Activated CD8-positive, alpha-beta T cell treated with anti-CD3 and anti-CD28 coated beads, Interleukin-2, amount 10 ng/mL, durations not matched to agents 7 days and 5 days (primary cell): ENCODE measurements at regions not wholly inside any gene's neighbourhood (a gene's known extent, or its start where the extent isn't known, plus 50 kb on each side); places are given as distances from the start of the nearest gene placed in this dataset.

ENCODE experiments used
- ATAC-seq: fragments of 150-1000 bp; cut with Tn5 transposase; one replicate; pipeline ENCODE4 v1.10.0; 2021; ENCODE audit warnings: moderate library complexity
- CTCF ChIA-PET: fragments of 350-600 bp; sonication (Branson Sonifier 250); formaldehyde crosslinking; loops from one replicate; lab custom pipeline; 2021; ENCODE audit warnings: antibody characterized with exemption; lab: Charles Lee
- POLR2A ChIA-PET: fragments of 350-600 bp; sonication (Branson Sonifier 250); formaldehyde crosslinking; loops from one replicate; lab custom pipeline; 2021; ENCODE audit warnings: antibody characterized with exemption; lab: Charles Lee
- DNase-seq: peaks from one replicate; pipeline ENCODE4 v3.0.0-alpha.2; 2020
- H3K27ac Mint-ChIP-seq: one replicate; pipeline ENCODE4 v1.8.0; 2021; ENCODE audit warnings: mild to moderate bottlenecking, mixed read lengths
- H3K27me3 Mint-ChIP-seq: one replicate; pipeline ENCODE4 v1.8.0; 2021; ENCODE audit warnings: low read depth, mixed read lengths
- H3K36me3 Mint-ChIP-seq: one replicate; pipeline ENCODE4 v1.8.0; 2021; ENCODE audit warnings: low read depth, mixed read lengths
- H3K4me1 Mint-ChIP-seq: one replicate; pipeline ENCODE4 v1.8.0; 2021; ENCODE audit warnings: low read depth, mixed read lengths
- H3K4me3 Mint-ChIP-seq: one replicate; pipeline ENCODE4 v1.8.0; 2021; ENCODE audit warnings: mild to moderate bottlenecking, mixed read lengths
- H3K9me3 Mint-ChIP-seq: one replicate; pipeline ENCODE4 v1.8.0; 2022; ENCODE audit warnings: mixed read lengths; ENCODE audit not compliant: insufficient read depth

GRCh38 chr2:136185981-136186776, 68.2 kb upstream of the CXCR4 start:
- ChIA-PET CTCF (no interaction called here), POLR2A (no interaction called here)

GRCh38 chr2:136183097-136183496, 65.1 kb upstream of the CXCR4 start:
- Mint-ChIP-seq H3K4me3 (no peak overlapping the region), H3K27ac (no peak overlapping the region), H3K4me1 (peaks cover 7% of the 10 kb centered on the region), H3K36me3 (peaks cover 3% of the 10 kb centered on the region), H3K9me3 (peaks cover 4% of the 10 kb centered on the region), H3K27me3 (no peaks in the 10 kb centered on the region)
- POLR2A ChIA-PET = no interaction called here
- CTCF ChIA-PET = no interaction called here
- DNase-seq (no peak), ATAC-seq (no peak)

More at GRCh38 chr2:136185981-136186776, 68.2 kb upstream of the CXCR4 start:
- H3K4me3 Mint-ChIP-seq = no peak overlapping the region
- no peaks in the 10 kb centered on the region for H3K4me1 Mint-ChIP-seq
- DNase-seq (no peak), ATAC-seq (no peak)
- H3K9me3 Mint-ChIP-seq = peaks cover 4% of the 10 kb centered on the region
- H3K27me3 Mint-ChIP-seq = no peaks in the 10 kb centered on the region
- no peak overlapping the region for H3K27ac Mint-ChIP-seq
- no peaks in the 10 kb centered on the region for H3K36me3 Mint-ChIP-seq

GRCh38 chr2:136182315-136182714, 64.4 kb upstream of the CXCR4 start:
- Mint-ChIP-seq H3K36me3 (peaks cover 3% of the 10 kb centered on the region), H3K27me3 (no peaks in the 10 kb centered on the region), H3K27ac (no peak overlapping the region), H3K9me3 (peaks cover 4% of the 10 kb centered on the region), H3K4me3 (no peak overlapping the region), H3K4me1 (peaks cover 7% of the 10 kb centered on the region)
- POLR2A ChIA-PET = no interaction called here
- ATAC-seq (no peak), DNase-seq (no peak)
- CTCF ChIA-PET = no interaction called here

GRCh38 chr2:136179602-136179975, 61.6 kb upstream of the CXCR4 start:
- H3K4me3 Mint-ChIP-seq = no peak overlapping the region
- no peak overlapping the region for H3K27ac Mint-ChIP-seq
- ChIA-PET POLR2A (no interaction called here), CTCF (interaction anchor here (1.6 kb wide), 1 partner anchor 28 kb away, joined by 3 read pairs; no protein-coding TSS in a partner anchor)
- peaks cover 3% of the 10 kb centered on the region for H3K36me3 Mint-ChIP-seq
- peaks cover 9% of the 10 kb centered on the region for H3K4me1 Mint-ChIP-seq
- H3K27me3 Mint-ChIP-seq = no peaks in the 10 kb centered on the region
- no peaks in the 10 kb centered on the region for H3K9me3 Mint-ChIP-seq
- DNase-seq (no peak), ATAC-seq (no peak)

GRCh38 chr2:136178941-136179601, 61.1 kb upstream of the CXCR4 start:
- peaks cover 3% of the 10 kb centered on the region for H3K36me3 Mint-ChIP-seq
- CTCF ChIA-PET = interaction anchor here (1.6 kb wide), 1 partner anchor 28 kb away, joined by 3 read pairs; no protein-coding TSS in a partner anchor
- no peak for DNase-seq
- peaks cover 9% of the 10 kb centered on the region for H3K4me1 Mint-ChIP-seq
- no peak overlapping the region for H3K27ac Mint-ChIP-seq
- no peak for ATAC-seq
- H3K9me3 Mint-ChIP-seq = no peaks in the 10 kb centered on the region
- no peak overlapping the region for H3K4me3 Mint-ChIP-seq
- no peaks in the 10 kb centered on the region for H3K27me3 Mint-ChIP-seq
- POLR2A ChIA-PET = no interaction called here

- DNase-seq (no peak), ATAC-seq (no peak)
- Mint-ChIP-seq H3K9me3 (no peaks in the 10 kb centered on the region), H3K4me3 (no peak overlapping the region), H3K27ac (no peak overlapping the region), H3K36me3 (peaks cover 4% of the 10 kb centered on the region), H3K27me3 (peaks cover 5% of the 10 kb centered on the region), H3K4me1 (peaks cover 14% of the 10 kb centered on the region)
- ChIA-PET CTCF (no interaction called here), POLR2A (no interaction called here)
Observed at GRCh38 chr2:136175868-136176267, 57.9 kb upstream of the CXCR4 start.

GRCh38 chr2:136175466-136175865, 57.5 kb upstream of the CXCR4 start:
- CTCF ChIA-PET = no interaction called here
- peaks cover 5% of the 10 kb centered on the region for H3K27me3 Mint-ChIP-seq
- POLR2A ChIA-PET = no interaction called here
- H3K4me1 Mint-ChIP-seq = peaks cover 14% of the 10 kb centered on the region
- no peaks in the 10 kb centered on the region for H3K9me3 Mint-ChIP-seq
- H3K4me3 Mint-ChIP-seq = no peak overlapping the region
- H3K36me3 Mint-ChIP-seq = peaks cover 3% of the 10 kb centered on the region
- ATAC-seq (no peak), DNase-seq (no peak)
- no peak overlapping the region for H3K27ac Mint-ChIP-seq

- Mint-ChIP-seq H3K9me3 (no peaks in the 10 kb centered on the region), H3K27ac (no peak overlapping the region), H3K4me1 (peaks cover 7% of the 10 kb centered on the region), H3K36me3 (peaks cover 3% of the 10 kb centered on the region), H3K27me3 (peaks cover 5% of the 10 kb centered on the region), H3K4me3 (no peak overlapping the region)
- ChIA-PET CTCF (no interaction called here), POLR2A (no interaction called here)
- ATAC-seq = no peak
- DNase-seq = no peak
Observed at GRCh38 chr2:136173126-136173525, 55.2 kb upstream of the CXCR4 start.

- Mint-ChIP-seq H3K4me3 (no peak overlapping the region), H3K27me3 (peaks cover 5% of the 10 kb centered on the region), H3K4me1 (peaks cover 7% of the 10 kb centered on the region), H3K36me3 (peaks cover 3% of the 10 kb centered on the region), H3K9me3 (no peaks in the 10 kb centered on the region), H3K27ac (no peak overlapping the region)
- ATAC-seq (no peak), DNase-seq (no peak)
- ChIA-PET CTCF (no interaction called here), POLR2A (no interaction called here)
Observed at GRCh38 chr2:136171223-136171622, 53.3 kb upstream of the CXCR4 start.

- Mint-ChIP-seq H3K4me3 (no peak overlapping the region), H3K4me1 (peaks cover 4% of the 10 kb centered on the region), H3K27ac (no peak overlapping the region), H3K27me3 (peaks cover 4% of the 10 kb centered on the region), H3K9me3 (no peaks in the 10 kb centered on the region), H3K36me3 (peaks cover 3% of the 10 kb centered on the region)
- no peak for DNase-seq
- no peak for ATAC-seq
- CTCF ChIA-PET = interaction anchor here (1.1 kb wide), 1 partner anchor 29 kb away, joined by 3 read pairs; no protein-coding TSS in a partner anchor
- POLR2A ChIA-PET = no interaction called here
Observed at GRCh38 chr2:136168720-136169119, 50.8 kb upstream of the CXCR4 start.

- Mint-ChIP-seq H3K27ac (no peak overlapping the region), H3K27me3 (no peaks in the 10 kb centered on the region), H3K36me3 (peaks cover 3% of the 10 kb centered on the region), H3K9me3 (no peaks in the 10 kb centered on the region), H3K4me3 (no peak overlapping the region), H3K4me1 (peaks cover 6% of the 10 kb centered on the region)
- ChIA-PET CTCF (interaction anchor here (1.1 kb wide), 1 partner anchor 29 kb away, joined by 3 read pairs; no protein-coding TSS in a partner anchor), POLR2A (no interaction called here)
- ATAC-seq = no peak
- DNase-seq = no peak
Observed at GRCh38 chr2:136167721-136168475, 49.9 kb upstream of the CXCR4 start.
